ENCODE measurements at regions not wholly inside any gene's neighbourhood (a gene's known extent, or its start where the extent isn't known, plus 50 kb on each side); places are given as distances from the start of the nearest gene placed in this dataset.

GRCh38 chr11:119854521-119854920, 125.5 kb upstream of the NECTIN1 start:
- TF ChIP-seq CTCF (IDR thresholded peaks at IDR 0.05) = no peak
- no peak for TF ChIP-seq POLR2A (IDR thresholded peaks at IDR 0.05)
- TF ChIP-seq EP300 (IDR thresholded peaks at IDR 0.05) = no peak
- no peak for TF ChIP-seq POLR2AphosphoS5 (IDR thresholded peaks at IDR 0.05)
- Histone ChIP-seq H3K27me3 (peaks cover 15% of the 10 kb centered on the region), H3K36me3 (no peaks in the 10 kb centered on the region), H3K4me1 (peaks cover 12% of the 10 kb centered on the region), H3K27ac (no peak overlapping the region), H3K4me3 (no peak overlapping the region), H3K9me3 (no peaks in the 10 kb centered on the region)
- DNase-seq (ENCODE audit: low spot score in 2 of 2) = no peak
- 70% methylated on average over 7 of the region's 7 CpGs for WGBS

- no peak overlapping the region for H3K27ac ChIP-seq
- peaks cover 8% of the 10 kb centered on the region for H3K27me3 ChIP-seq
- DNase-seq (ENCODE audit: low spot score in 2 of 2) = no peak
- WGBS = 97% methylated on average over 9 of the region's 15 CpGs
- no peaks in the 10 kb centered on the region for H3K9me3 ChIP-seq
- peaks cover 5% of the 10 kb centered on the region for H3K4me1 ChIP-seq
- no peak overlapping the region for H3K4me3 ChIP-seq
- H3K36me3 ChIP-seq = no peaks in the 10 kb centered on the region
- TF ChIP-seq EP300 (IDR thresholded peaks at IDR 0.05) (no peak), POLR2A (IDR thresholded peaks at IDR 0.05) (no peak), POLR2AphosphoS5 (IDR thresholded peaks at IDR 0.05) (no peak), CTCF (IDR thresholded peaks at IDR 0.05) (no peak)
Measured at GRCh38 chr11:119853581-119854360, 124.8 kb upstream of the NECTIN1 start.

GRCh38 chr11:119852741-119853140, 123.7 kb upstream of the NECTIN1 start:
- H3K27me3 ChIP-seq = peaks cover 6% of the 10 kb centered on the region
- no peaks in the 10 kb centered on the region for H3K36me3 ChIP-seq
- peaks cover 5% of the 10 kb centered on the region for H3K4me1 ChIP-seq
- no peaks in the 10 kb centered on the region for H3K9me3 ChIP-seq
- DNase-seq (ENCODE audit: low spot score in 2 of 2) = no peak
- 60% methylated on average over 2 of the region's 2 CpGs for WGBS
- no peak for TF ChIP-seq EP300 (IDR thresholded peaks at IDR 0.05)
- TF ChIP-seq CTCF (IDR thresholded peaks at IDR 0.05) = no peak
- TF ChIP-seq POLR2AphosphoS5 (IDR thresholded peaks at IDR 0.05) = no peak
- TF ChIP-seq POLR2A (IDR thresholded peaks at IDR 0.05) = no peak
- no peak overlapping the region for H3K4me3 ChIP-seq
- H3K27ac ChIP-seq = no peak overlapping the region

- no peak overlapping the region for H3K4me3 ChIP-seq
Measured at GRCh38 chr11:119850822-119851409, 121.9 kb upstream of the NECTIN1 start.

More at GRCh38 chr11:119850822-119851409, 121.9 kb upstream of the NECTIN1 start:
- peaks cover 5% of the 10 kb centered on the region for H3K4me1 ChIP-seq
- H3K9me3 ChIP-seq = no peaks in the 10 kb centered on the region
- peaks cover 3% of the 10 kb centered on the region for H3K27me3 ChIP-seq
- no peak for TF ChIP-seq POLR2A (IDR thresholded peaks at IDR 0.05)
- TF ChIP-seq EP300 (IDR thresholded peaks at IDR 0.05) = no peak
- TF ChIP-seq CTCF (IDR thresholded peaks at IDR 0.05) = no peak
- TF ChIP-seq POLR2AphosphoS5 (IDR thresholded peaks at IDR 0.05) = no peak
- no peak overlapping the region for H3K27ac ChIP-seq
- H3K36me3 ChIP-seq = no peaks in the 10 kb centered on the region
- 88% methylated on average over 5 of the region's 5 CpGs for WGBS
- no peak for DNase-seq (ENCODE audit: low spot score in 2 of 2)
